HFF-Myc (cell line): ENCODE measurements at regions not wholly inside any gene's neighbourhood (a gene's known extent, or its start where the extent isn't known, plus 50 kb on each side); places are given as distances from the start of the nearest gene placed in this dataset.

ENCODE experiments used
- DNase-seq: peaks from one replicate; pipeline ENCODE4 v3.0.0-alpha.2; 2011; ENCODE audit warnings: low read depth; ENCODE audit errors: extremely low read depth
- H3K4me3 ChIP-seq: replicated peaks from 2 replicates; pipeline ENCODE4 v1.5.1; 2011; ENCODE audit warnings: low read depth, mild to moderate bottlenecking, control low read depth, low read length
- CTCF ChIP-seq: IDR thresholded peaks from 2 replicates; pipeline ENCODE4 v1.5.1; 2012; ENCODE audit warnings: mild to moderate bottlenecking, low read depth, low read length, control low read depth; ENCODE audit errors: missing control alignments

- no peak for TF ChIP-seq CTCF
- no peak for DNase-seq
- no peak overlapping the region for H3K4me3 ChIP-seq
Measured at GRCh38 chr11:128341280-128342248, 245.8 kb downstream of the ETS1 start.

GRCh38 chr11:128339792-128340191 lies 247.6 kb downstream of the ETS1 start:
- H3K4me3 ChIP-seq = no peak overlapping the region
- no peak for DNase-seq
- TF ChIP-seq CTCF = no peak

- no peak for TF ChIP-seq CTCF
- H3K4me3 ChIP-seq = no peak overlapping the region
- DNase-seq = no peak
Measured at GRCh38 chr11:128338811-128339210, 248.5 kb downstream of the ETS1 start.

GRCh38 chr11:128336203-128336602 lies 251.2 kb downstream of the ETS1 start:
- peak; percentile 77 for DNase-seq
- H3K4me3 ChIP-seq = no peak overlapping the region
- TF ChIP-seq CTCF = no peak

GRCh38 chr11:128335729-128336128 lies 251.6 kb downstream of the ETS1 start:
- DNase-seq = no peak
- TF ChIP-seq CTCF = no peak
- no peak overlapping the region for H3K4me3 ChIP-seq

GRCh38 chr11:128334311-128335044 lies 252.9 kb downstream of the ETS1 start:
- no peak overlapping the region for H3K4me3 ChIP-seq
- no peak for TF ChIP-seq CTCF
- no peak for DNase-seq
